Liver (tissue), 8 donors: ENCODE measurements at regions not wholly inside any gene's neighbourhood (a gene's known extent, or its start where the extent isn't known, plus 50 kb on each side); places are given as distances from the start of the nearest gene placed in this dataset.

Experiments
- DNase-seq: peaks from one replicate; pipeline ENCODE4 v3.0.0-alpha.2; 2017; ENCODE audit warnings: low spot score
- H3K27ac ChIP-seq, 2 donors: one replicate each; pipeline ENCODE4 v1.7.0; 2013; ENCODE audit warnings: inconsistent platforms in 2 of 2, low read length in 2 of 2, control low read depth in 1 of 2, low read depth in 1 of 2, mild to moderate bottlenecking in 1 of 2
- H3K27me3 ChIP-seq, 4 donors: one replicate each; pipeline versions ENCODE4 v1.6.1 to v1.7.0; 2013; ENCODE audit warnings: low read length in 3 of 4, inconsistent platforms in 1 of 4, mild to moderate bottlenecking in 1 of 4, moderate library complexity in 1 of 4; ENCODE audit not compliant: control insufficient read depth in 4 of 4, insufficient read depth in 4 of 4
- H3K36me3 ChIP-seq, 4 donors: one replicate each; pipeline versions ENCODE4 v1.6.1 to v1.7.0; 2013; ENCODE audit warnings: low read length in 3 of 4, mild to moderate bottlenecking in 3 of 4, low read depth in 1 of 4, moderate library complexity in 1 of 4; ENCODE audit not compliant: control insufficient read depth in 4 of 4, insufficient read depth in 3 of 4
- H3K4me1 ChIP-seq, 4 donors: one replicate each; pipeline versions ENCODE4 v1.6.1 to v1.7.0; 2013; ENCODE audit warnings: low read length in 3 of 4, mild to moderate bottlenecking in 3 of 4, moderate library complexity in 1 of 4; ENCODE audit not compliant: control insufficient read depth in 4 of 4, insufficient read depth in 4 of 4
- H3K4me3 ChIP-seq, 3 donors: one replicate each; pipeline versions ENCODE4 v1.6.1 to v1.7.0; 2013; ENCODE audit warnings: low read length in 3 of 3, control low read depth in 1 of 3, low read depth in 1 of 3, mild to moderate bottlenecking in 1 of 3
- H3K9ac ChIP-seq, 2 donors: one replicate each; pipeline ENCODE4 v1.7.0; 2013; ENCODE audit warnings: low read length in 2 of 2, mild to moderate bottlenecking in 2 of 2, moderate library complexity in 2 of 2, control low read depth in 1 of 2, low read depth in 1 of 2
- H3K9me3 ChIP-seq, 4 donors: one replicate each; pipeline versions ENCODE4 v1.6.1 to v1.7.0; 2013; ENCODE audit warnings: low read length in 3 of 4; ENCODE audit not compliant: control insufficient read depth in 4 of 4
- EGR1 ChIP-seq, 2 donors: IDR thresholded peaks; 2 replicates each; pipeline ENCODE4 v1.6.1; 2016 to 2018; ENCODE audit warnings: antibody characterized with exemption in 2 of 2, low read depth in 2 of 2
- FOXA2 ChIP-seq: IDR thresholded peaks from 2 replicates; pipeline ENCODE4 v1.6.1; 2016; ENCODE audit warnings: antibody characterized with exemption
- GABPA ChIP-seq, 2 donors: IDR thresholded peaks in 1 of 2; conservative IDR thresholded peaks in 1 of 2; 2 replicates each; pipeline ENCODE4 v1.6.1; 2016; ENCODE audit warnings: antibody characterized with exemption in 2 of 2, mild to moderate bottlenecking in 1 of 2, moderate library complexity in 1 of 2
- HNF4A ChIP-seq, 2 donors: conservative IDR thresholded peaks; 2 replicates each; pipeline ENCODE4 v1.6.1; 2016; ENCODE audit warnings: antibody characterized with exemption in 2 of 2, mild to moderate bottlenecking in 2 of 2
- HNF4G ChIP-seq: IDR thresholded peaks from 2 replicates; pipeline ENCODE4 v1.6.1; 2016; ENCODE audit warnings: antibody characterized with exemption
- JUND ChIP-seq, 2 donors: IDR thresholded peaks; 2 replicates each; pipeline ENCODE4 v1.6.1; 2016; ENCODE audit warnings: antibody characterized with exemption in 2 of 2
- NR2F2 ChIP-seq: IDR thresholded peaks from 2 replicates; pipeline ENCODE4 v1.6.1; 2016; ENCODE audit warnings: antibody characterized with exemption
- RAD21 ChIP-seq, 2 donors: IDR thresholded peaks; 2 replicates each; pipeline ENCODE4 v1.6.1; 2016; ENCODE audit warnings: antibody characterized with exemption in 2 of 2, mild to moderate bottlenecking in 2 of 2
- RXRA ChIP-seq, 2 donors: IDR thresholded peaks; 2 replicates each; pipeline ENCODE4 v1.6.1; 2017 to 2018; ENCODE audit warnings: antibody characterized with exemption in 2 of 2, mild to moderate bottlenecking in 1 of 2
- SP1 ChIP-seq: IDR thresholded peaks from 2 replicates; pipeline ENCODE4 v1.6.1; 2018; ENCODE audit warnings: antibody characterized with exemption, mild to moderate bottlenecking
- TAF1 ChIP-seq: conservative IDR thresholded peaks from 2 replicates; pipeline ENCODE4 v1.6.1; 2016; ENCODE audit warnings: antibody characterized with exemption, mild to moderate bottlenecking
- YY1 ChIP-seq: IDR thresholded peaks from 2 replicates; pipeline ENCODE4 v1.6.1; 2016; ENCODE audit warnings: antibody characterized with exemption, mild to moderate bottlenecking
- WGBS: extraction: QIAGEN DNeasy Blood & Tissue Kit; methylation state at CpG from one replicate; pipeline ENCODE4 v1.1.7; 2013; 5-methylcytosine and 5-hydroxymethylcytosine counted together
- TF ChIP-seq, protein P1 (sequence below): IDR thresholded peaks from 2 replicates; pipeline ENCODE4 v1.6.1; 2016; ENCODE audit warnings: antibody characterized with exemption
- TF ChIP-seq, protein P2 (sequence below): IDR thresholded peaks from 2 replicates; pipeline ENCODE4 v1.6.1; 2016; ENCODE audit warnings: antibody characterized with exemption, mild to moderate bottlenecking
- TF ChIP-seq, protein P3 (sequence below): IDR thresholded peaks from 2 replicates; pipeline ENCODE4 v1.6.1; 2016; ENCODE audit warnings: antibody characterized with exemption
- TF ChIP-seq, protein P4 (sequence below): fragments of 150-350 bp; IDR thresholded peaks from 2 replicates; pipeline ENCODE4 v1.5.1; 2017; ENCODE audit warnings: improper control_type of control experiment, low read depth, low read length; ENCODE audit not compliant: missing input control
- donor health status: healthy.
- donor health status: healthy.
- donor health status: healthy.
- donor health status: healthy.
- donor health status: healthy.

DNA sequence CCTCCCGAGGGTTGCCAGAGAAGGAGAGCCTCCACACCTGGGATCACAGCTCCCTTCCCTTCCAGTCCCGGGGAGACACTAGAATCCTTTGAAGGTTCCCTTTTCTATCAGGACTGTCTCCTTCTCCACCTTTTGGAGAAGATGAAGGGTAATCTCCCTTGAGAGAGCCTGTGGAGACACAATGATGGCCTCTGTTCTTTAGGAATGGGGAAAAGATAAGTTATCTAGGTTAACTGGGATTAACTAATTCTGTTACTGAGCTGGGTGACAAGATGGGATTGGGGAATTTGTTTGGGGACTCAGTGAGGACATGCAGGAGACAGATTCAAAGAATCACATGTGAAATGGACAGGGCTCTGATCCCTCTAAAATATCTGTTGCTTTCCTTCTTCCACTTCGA lies 181.1 kb upstream of the BMPER start:
- Histone ChIP-seq H3K9me3 (no peaks in the 10 kb centered on the region), H3K9ac (no peak overlapping the region), H3K27me3 (no peaks in the 10 kb centered on the region), H3K36me3 (no peaks in the 10 kb centered on the region), H3K4me1 (no peaks in the 10 kb centered on the region), H3K27ac (no peak overlapping the region), H3K4me3 (no peak overlapping the region)
- WGBS: 86% methylated on average over 3 of the region's 3 CpGs
- TF ChIP-seq YY1 (no peak), GABPA (IDR thresholded peaks at IDR 0.05 in 1 of 2, conservative IDR thresholded peaks at IDR 0.05 in 1 of 2) (no peak), EGR1 (IDR thresholded peaks at IDR 0.05; ENCODE audit: low read depth in 2 of 2) (no peak), FOXA2 (no peak), SP1 (no peak), TAF1 (no peak), RAD21 (IDR thresholded peaks at IDR 0.05) (no peak), HNF4G (no peak), NR2F2 (no peak)
- TF ChIP-seq, protein P1, sequence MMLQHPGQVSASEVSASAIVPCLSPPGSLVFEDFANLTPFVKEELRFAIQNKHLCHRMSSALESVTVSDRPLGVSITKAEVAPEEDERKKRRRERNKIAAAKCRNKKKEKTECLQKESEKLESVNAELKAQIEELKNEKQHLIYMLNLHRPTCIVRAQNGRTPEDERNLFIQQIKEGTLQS: no peak
- TF ChIP-seq, protein P2, sequence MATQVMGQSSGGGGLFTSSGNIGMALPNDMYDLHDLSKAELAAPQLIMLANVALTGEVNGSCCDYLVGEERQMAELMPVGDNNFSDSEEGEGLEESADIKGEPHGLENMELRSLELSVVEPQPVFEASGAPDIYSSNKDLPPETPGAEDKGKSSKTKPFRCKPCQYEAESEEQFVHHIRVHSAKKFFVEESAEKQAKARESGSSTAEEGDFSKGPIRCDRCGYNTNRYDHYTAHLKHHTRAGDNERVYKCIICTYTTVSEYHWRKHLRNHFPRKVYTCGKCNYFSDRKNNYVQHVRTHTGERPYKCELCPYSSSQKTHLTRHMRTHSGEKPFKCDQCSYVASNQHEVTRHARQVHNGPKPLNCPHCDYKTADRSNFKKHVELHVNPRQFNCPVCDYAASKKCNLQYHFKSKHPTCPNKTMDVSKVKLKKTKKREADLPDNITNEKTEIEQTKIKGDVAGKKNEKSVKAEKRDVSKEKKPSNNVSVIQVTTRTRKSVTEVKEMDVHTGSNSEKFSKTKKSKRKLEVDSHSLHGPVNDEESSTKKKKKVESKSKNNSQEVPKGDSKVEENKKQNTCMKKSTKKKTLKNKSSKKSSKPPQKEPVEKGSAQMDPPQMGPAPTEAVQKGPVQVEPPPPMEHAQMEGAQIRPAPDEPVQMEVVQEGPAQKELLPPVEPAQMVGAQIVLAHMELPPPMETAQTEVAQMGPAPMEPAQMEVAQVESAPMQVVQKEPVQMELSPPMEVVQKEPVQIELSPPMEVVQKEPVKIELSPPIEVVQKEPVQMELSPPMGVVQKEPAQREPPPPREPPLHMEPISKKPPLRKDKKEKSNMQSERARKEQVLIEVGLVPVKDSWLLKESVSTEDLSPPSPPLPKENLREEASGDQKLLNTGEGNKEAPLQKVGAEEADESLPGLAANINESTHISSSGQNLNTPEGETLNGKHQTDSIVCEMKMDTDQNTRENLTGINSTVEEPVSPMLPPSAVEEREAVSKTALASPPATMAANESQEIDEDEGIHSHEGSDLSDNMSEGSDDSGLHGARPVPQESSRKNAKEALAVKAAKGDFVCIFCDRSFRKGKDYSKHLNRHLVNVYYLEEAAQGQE: no peak
- TF ChIP-seq, protein P3, sequence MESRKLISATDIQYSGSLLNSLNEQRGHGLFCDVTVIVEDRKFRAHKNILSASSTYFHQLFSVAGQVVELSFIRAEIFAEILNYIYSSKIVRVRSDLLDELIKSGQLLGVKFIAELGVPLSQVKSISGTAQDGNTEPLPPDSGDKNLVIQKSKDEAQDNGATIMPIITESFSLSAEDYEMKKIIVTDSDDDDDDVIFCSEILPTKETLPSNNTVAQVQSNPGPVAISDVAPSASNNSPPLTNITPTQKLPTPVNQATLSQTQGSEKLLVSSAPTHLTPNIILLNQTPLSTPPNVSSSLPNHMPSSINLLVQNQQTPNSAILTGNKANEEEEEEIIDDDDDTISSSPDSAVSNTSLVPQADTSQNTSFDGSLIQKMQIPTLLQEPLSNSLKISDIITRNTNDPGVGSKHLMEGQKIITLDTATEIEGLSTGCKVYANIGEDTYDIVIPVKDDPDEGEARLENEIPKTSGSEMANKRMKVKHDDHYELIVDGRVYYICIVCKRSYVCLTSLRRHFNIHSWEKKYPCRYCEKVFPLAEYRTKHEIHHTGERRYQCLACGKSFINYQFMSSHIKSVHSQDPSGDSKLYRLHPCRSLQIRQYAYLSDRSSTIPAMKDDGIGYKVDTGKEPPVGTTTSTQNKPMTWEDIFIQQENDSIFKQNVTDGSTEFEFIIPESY: no peak
- DNase-seq: no peak

DNA sequence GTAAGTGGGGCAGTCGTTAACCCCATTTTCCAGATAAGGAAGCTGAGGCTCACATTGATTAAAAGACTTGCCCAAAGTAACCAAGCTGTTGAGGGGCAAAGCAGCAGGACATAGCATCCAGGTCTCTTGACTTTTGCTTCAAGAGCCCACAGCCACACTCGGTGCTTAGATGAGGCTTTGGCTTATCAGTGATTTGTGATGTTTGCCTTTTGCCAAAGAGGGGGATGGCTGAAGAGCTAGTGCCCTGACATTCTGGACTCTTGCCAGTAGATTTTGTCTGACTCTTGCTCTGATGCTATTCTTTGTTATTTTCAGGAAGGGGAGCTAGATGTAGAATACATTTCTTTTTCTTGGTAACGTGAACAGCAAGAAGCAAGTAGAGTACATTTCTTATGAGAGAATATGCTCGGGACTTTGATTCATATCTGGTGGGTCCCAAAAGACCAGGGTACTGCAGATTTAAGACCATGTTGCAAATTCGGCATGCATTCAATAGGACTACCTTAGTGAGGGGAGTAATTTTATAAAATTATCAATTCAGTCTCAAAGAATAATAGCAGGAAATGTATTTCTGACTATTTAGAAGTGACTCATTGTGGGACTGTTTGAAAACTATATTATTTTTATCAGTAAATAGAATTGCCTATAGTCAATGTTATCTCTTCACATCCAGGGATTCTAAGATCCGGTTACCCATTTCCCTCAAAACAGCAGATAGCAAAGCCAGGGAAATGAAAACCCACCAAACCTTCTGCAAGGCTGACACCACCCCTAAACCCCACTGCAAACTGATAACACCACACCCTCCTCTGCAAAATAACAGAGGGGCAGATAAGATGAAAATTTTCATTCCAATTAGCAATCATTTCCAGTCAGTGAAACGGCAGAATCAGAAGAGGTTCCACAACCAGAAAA lies 180.0 kb upstream of the BMPER start:
- Histone ChIP-seq H3K9me3 (no peaks in the 10 kb centered on the region), H3K4me1 (no peaks in the 10 kb centered on the region), H3K36me3 (no peaks in the 10 kb centered on the region), H3K9ac (no peak overlapping the region), H3K27me3 (no peaks in the 10 kb centered on the region), H3K27ac (no peak overlapping the region), H3K4me3 (no peak overlapping the region)
- DNase-seq: no peak
- 73% methylated on average over 7 of the region's 7 CpGs for WGBS
- TF ChIP-seq JUND (IDR thresholded peaks at IDR 0.05) (no peak), HNF4A (conservative IDR thresholded peaks at IDR 0.05) (no peak), NR2F2 (no peak), YY1 (no peak), EGR1 (IDR thresholded peaks at IDR 0.05; ENCODE audit: low read depth in 2 of 2) (no peak), RXRA (IDR thresholded peaks at IDR 0.05) (no peak), SP1 (no peak)
- TF ChIP-seq, protein P4, sequence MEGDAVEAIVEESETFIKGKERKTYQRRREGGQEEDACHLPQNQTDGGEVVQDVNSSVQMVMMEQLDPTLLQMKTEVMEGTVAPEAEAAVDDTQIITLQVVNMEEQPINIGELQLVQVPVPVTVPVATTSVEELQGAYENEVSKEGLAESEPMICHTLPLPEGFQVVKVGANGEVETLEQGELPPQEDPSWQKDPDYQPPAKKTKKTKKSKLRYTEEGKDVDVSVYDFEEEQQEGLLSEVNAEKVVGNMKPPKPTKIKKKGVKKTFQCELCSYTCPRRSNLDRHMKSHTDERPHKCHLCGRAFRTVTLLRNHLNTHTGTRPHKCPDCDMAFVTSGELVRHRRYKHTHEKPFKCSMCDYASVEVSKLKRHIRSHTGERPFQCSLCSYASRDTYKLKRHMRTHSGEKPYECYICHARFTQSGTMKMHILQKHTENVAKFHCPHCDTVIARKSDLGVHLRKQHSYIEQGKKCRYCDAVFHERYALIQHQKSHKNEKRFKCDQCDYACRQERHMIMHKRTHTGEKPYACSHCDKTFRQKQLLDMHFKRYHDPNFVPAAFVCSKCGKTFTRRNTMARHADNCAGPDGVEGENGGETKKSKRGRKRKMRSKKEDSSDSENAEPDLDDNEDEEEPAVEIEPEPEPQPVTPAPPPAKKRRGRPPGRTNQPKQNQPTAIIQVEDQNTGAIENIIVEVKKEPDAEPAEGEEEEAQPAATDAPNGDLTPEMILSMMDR: no peak
- TF ChIP-seq, protein P1: no peak
